ENCODE measurements at regions not wholly inside any gene's neighbourhood (a gene's known extent, or its start where the extent isn't known, plus 50 kb on each side); places are given as distances from the start of the nearest gene placed in this dataset.

DNA sequence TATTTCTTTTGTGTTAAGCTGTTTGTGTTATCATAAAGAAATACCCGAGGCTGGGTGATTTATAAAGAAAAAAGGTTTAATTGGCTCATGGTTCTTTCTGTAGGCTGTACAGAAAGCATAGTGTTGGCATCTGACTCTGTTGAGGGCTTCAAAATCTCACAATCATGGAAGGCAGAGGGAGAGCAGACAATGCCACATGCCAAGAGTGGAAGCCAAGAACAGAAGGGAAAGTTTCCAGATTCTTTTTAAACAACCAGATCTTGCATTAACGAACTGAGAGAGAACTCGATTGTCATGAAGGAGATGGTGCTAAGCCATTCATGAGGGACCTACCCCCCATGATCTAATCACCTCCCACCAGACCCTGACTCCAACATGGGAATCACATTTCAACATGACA lies 290.1 kb downstream of the BMP2 start:
- intact Hi-C loops (cut with micrococcal nuclease), result no loop called here
- no peak overlapping the region for H3K27ac Mint-ChIP-seq
- peaks cover 31% of the 10 kb centered on the region for H3K9me3 Mint-ChIP-seq
- no peak overlapping the region for H3K4me3 Mint-ChIP-seq (ENCODE audit: low read depth)
- no peaks in the 10 kb centered on the region for H3K4me1 Mint-ChIP-seq (ENCODE audit: low read depth)
- H3K27me3 Mint-ChIP-seq (ENCODE audit: low read depth), result no peaks in the 10 kb centered on the region
- no peaks in the 10 kb centered on the region for H3K36me3 Mint-ChIP-seq (ENCODE audit: low read depth)
- DNase-seq (ENCODE audit: low spot score), result no peak

DNA sequence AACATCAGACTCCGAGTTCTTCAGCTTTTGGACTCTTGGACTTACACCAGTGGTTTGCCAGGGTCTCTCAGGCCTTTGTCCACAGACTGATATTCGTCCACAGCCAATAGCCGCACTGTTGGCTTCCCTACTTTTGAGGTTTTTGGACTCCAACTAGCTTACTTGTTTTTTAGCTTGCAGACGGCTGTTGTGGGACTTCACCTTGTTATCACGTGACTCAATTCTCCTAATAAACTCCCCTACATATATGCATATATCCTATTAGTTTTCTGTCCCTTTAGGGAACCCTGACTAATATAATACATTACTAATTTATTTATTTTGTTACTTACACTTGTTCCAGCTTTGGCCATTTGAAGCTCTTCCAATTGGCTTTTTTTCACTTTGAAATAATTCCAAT lies 311.3 kb downstream of the BMP2 start:
- H3K4me3 Mint-ChIP-seq (ENCODE audit: low read depth), result no peak overlapping the region
- no peaks in the 10 kb centered on the region for H3K27me3 Mint-ChIP-seq (ENCODE audit: low read depth)
- H3K4me1 Mint-ChIP-seq (ENCODE audit: low read depth), result no peaks in the 10 kb centered on the region
- H3K27ac Mint-ChIP-seq, result no peak overlapping the region
- intact Hi-C loops (cut with micrococcal nuclease), result no loop called here
- no peak for DNase-seq (ENCODE audit: low spot score)
- peaks cover 15% of the 10 kb centered on the region for H3K9me3 Mint-ChIP-seq
- no peaks in the 10 kb centered on the region for H3K36me3 Mint-ChIP-seq (ENCODE audit: low read depth)

DNA sequence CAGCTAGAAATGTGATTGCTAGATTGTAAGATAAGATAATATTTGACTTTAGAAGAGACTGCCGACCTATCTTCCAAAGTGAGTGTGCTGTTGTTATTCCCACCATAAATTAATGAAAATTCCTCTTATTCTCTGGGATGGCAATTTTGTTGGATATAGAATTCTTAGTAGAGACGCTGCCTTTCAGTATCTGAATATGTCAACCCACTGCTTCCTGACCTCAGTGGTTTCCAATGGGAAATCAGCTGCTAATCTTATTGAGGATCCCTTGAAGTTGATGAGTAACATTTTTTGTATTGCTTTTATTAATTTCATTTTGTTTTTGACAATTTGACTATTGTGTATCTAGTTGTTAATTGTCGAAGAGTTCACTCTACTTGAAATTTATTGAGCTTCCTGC lies 313.0 kb downstream of the BMP2 start:
- Mint-ChIP-seq H3K36me3 (ENCODE audit: low read depth) (no peaks in the 10 kb centered on the region), H3K9me3 (peaks cover 15% of the 10 kb centered on the region), H3K27ac (no peak overlapping the region), H3K4me3 (ENCODE audit: low read depth) (no peak overlapping the region), H3K27me3 (ENCODE audit: low read depth) (no peaks in the 10 kb centered on the region), H3K4me1 (ENCODE audit: low read depth) (no peaks in the 10 kb centered on the region)
- intact Hi-C loops (cut with micrococcal nuclease), result no loop called here
- no peak for DNase-seq (ENCODE audit: low spot score)

DNA sequence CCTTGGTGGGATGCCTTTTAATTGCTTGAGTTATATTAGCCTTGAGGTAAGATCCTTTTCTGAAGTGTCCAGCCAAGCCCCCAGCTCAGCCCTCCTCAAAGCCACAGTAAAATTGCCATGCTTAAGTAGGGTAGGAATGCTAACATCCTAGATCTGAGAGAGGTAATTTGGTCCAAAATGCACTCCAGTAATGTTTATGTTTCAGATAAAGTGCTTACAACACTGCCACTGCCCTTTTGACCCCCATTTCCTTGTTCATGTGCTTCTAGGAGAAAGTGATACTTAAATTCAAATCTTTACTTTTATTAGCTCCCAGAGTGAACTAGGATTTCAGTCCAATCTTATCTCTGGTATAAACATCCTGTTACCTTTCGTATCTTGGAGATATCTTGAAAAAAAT lies 318.0 kb downstream of the BMP2 start:
- no peak for DNase-seq (ENCODE audit: low spot score)
- H3K27ac Mint-ChIP-seq, result no peak overlapping the region
- H3K4me1 Mint-ChIP-seq (ENCODE audit: low read depth), result no peaks in the 10 kb centered on the region
- intact Hi-C loops (cut with micrococcal nuclease), result no loop called here
- no peaks in the 10 kb centered on the region for H3K36me3 Mint-ChIP-seq (ENCODE audit: low read depth)
- H3K27me3 Mint-ChIP-seq (ENCODE audit: low read depth), result no peaks in the 10 kb centered on the region
- peaks cover 10% of the 10 kb centered on the region for H3K9me3 Mint-ChIP-seq
- no peak overlapping the region for H3K4me3 Mint-ChIP-seq (ENCODE audit: low read depth)

DNA sequence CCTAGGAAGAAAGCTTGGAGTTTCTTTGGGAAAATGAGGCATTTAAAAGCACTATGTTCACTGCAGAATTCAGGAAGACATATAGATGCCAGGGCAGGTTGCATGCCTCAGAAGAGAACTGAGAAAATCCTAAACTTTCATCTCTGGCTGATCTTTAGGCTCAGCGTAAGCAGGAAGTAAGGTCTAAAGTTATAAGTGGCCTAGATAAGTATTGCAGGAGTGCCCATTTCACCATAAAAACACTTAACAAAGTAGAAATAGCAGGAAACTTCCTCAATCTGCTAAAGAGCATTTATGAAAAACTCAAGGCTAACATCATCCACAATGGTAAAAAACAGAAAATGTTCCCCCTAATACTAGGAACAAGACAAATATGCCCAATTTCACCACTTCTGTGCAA lies 320.3 kb downstream of the BMP2 start:
- Mint-ChIP-seq H3K4me1 (ENCODE audit: low read depth) (no peaks in the 10 kb centered on the region), H3K27me3 (ENCODE audit: low read depth) (no peaks in the 10 kb centered on the region), H3K9me3 (peaks cover 10% of the 10 kb centered on the region), H3K36me3 (ENCODE audit: low read depth) (no peaks in the 10 kb centered on the region), H3K4me3 (ENCODE audit: low read depth) (no peak overlapping the region), H3K27ac (no peak overlapping the region)
- intact Hi-C loops (cut with micrococcal nuclease), result no loop called here
- DNase-seq (ENCODE audit: low spot score), result no peak

DNA sequence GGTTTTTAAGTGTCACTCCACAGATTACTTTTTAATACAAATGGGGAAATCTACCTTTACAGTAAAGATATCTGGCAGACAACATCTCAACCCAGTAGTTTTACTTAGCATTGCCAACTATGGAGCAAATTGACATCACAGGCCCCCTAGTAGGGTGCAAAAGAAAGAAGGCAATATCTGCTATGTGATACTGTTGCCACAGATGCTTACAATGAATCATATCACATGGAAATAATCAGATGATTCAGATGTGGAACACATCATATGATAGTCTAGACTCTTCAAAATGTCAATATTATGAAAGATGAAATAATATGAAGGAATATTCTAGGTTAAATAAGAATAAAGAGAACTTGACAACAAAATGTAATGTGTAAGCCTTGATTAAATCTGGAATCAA lies 322.5 kb downstream of the BMP2 start:
- Mint-ChIP-seq H3K27me3 (ENCODE audit: low read depth) (no peaks in the 10 kb centered on the region), H3K9me3 (peaks cover 10% of the 10 kb centered on the region), H3K27ac (no peak overlapping the region), H3K36me3 (ENCODE audit: low read depth) (no peaks in the 10 kb centered on the region), H3K4me3 (ENCODE audit: low read depth) (no peak overlapping the region), H3K4me1 (ENCODE audit: low read depth) (no peaks in the 10 kb centered on the region)
- DNase-seq (ENCODE audit: low spot score), result no peak
- intact Hi-C loops (cut with micrococcal nuclease), result loop anchor here (10.0 kb wide), 1 partner anchor 325 kb away; the partner anchor contains the start of gene BMP2

DNA sequence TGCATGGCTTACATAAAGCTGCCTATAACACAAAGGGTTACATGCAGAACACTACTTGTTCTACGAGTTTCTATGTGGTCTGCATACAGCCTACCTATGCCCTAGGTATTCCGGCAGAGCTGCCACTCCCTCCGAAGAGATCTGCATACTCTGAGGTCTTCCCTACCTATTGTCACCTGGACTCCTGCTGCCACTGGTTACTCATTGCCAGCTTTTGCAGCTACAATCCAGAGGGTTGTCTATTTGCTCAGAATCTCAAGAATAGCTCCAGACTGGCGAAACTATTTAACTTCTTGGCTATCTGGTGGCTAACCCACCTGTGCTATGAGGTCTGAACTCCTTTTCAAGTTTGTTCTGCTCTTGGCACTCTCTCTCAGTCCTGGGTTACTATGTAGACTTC lies 323.3 kb downstream of the BMP2 start:
- Mint-ChIP-seq H3K27ac (no peak overlapping the region), H3K4me1 (ENCODE audit: low read depth) (no peaks in the 10 kb centered on the region), H3K27me3 (ENCODE audit: low read depth) (no peaks in the 10 kb centered on the region), H3K9me3 (peaks cover 10% of the 10 kb centered on the region), H3K36me3 (ENCODE audit: low read depth) (no peaks in the 10 kb centered on the region), H3K4me3 (ENCODE audit: low read depth) (no peak overlapping the region)
- intact Hi-C loops (cut with micrococcal nuclease), result loop anchor here (10.0 kb wide), 1 partner anchor 326 kb away; the partner anchor contains the start of gene BMP2
- DNase-seq (ENCODE audit: low spot score), result no peak

DNA sequence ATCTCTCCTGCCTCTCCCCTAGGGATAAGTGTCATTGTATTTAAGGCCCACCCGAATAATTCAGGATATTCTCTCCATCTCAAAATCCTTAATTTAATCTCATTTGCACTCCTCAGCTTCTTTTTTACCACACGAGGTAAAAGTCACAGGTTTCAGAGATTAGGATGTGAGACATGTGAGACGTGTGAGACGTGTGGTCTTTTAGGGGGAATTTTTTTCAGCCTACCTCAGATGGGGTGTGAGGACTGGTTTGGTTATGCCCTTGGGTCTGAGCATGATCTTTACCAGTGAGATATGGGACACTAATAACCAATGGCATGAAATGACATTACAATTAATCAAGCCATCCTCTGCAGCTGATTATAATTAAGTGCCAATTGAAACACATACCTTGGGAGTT lies 324.2 kb downstream of the BMP2 start:
- Mint-ChIP-seq H3K9me3 (peaks cover 8% of the 10 kb centered on the region), H3K27me3 (ENCODE audit: low read depth) (no peaks in the 10 kb centered on the region), H3K4me3 (ENCODE audit: low read depth) (no peak overlapping the region), H3K36me3 (ENCODE audit: low read depth) (no peaks in the 10 kb centered on the region), H3K27ac (no peak overlapping the region), H3K4me1 (ENCODE audit: low read depth) (no peaks in the 10 kb centered on the region)
- intact Hi-C loops (cut with micrococcal nuclease), result loop anchor here (10.0 kb wide), 1 partner anchor 327 kb away; the partner anchor contains the start of gene BMP2
- no peak for DNase-seq (ENCODE audit: low spot score)

DNA sequence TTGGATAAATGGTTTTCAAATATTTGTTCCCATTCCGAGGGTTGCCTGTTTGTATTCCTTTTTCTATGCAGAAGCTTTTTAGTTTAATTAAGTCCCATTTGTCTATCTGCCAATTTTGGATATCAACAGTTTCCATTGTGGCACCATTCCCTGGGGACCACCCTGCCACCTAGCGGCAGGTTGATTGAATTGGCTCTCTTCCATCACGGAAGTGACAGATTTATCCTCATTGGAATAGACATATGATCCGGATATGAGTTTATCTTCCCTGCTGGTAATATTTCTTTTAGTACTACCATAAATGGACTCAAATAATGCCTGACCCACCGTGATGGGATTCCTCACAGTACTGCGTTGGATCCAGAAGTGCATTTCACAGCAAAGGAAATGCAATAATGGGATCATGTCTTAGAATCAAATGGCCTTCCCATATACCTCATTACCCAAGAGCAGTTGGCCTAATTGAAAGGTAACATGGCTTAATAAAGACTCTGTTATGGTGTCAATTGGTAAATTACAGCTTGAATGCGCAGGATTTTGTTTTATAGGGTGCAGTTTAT lies 327.0 kb downstream of the BMP2 start:
- H3K4me1 Mint-ChIP-seq (ENCODE audit: low read depth), result no peaks in the 10 kb centered on the region
- H3K27ac Mint-ChIP-seq, result no peak overlapping the region
- peaks cover 13% of the 10 kb centered on the region for H3K9me3 Mint-ChIP-seq
- H3K36me3 Mint-ChIP-seq (ENCODE audit: low read depth), result no peaks in the 10 kb centered on the region
- H3K27me3 Mint-ChIP-seq (ENCODE audit: low read depth), result no peaks in the 10 kb centered on the region
- intact Hi-C loops (cut with micrococcal nuclease), result loop anchor here (10.0 kb wide), 1 partner anchor 330 kb away; the partner anchor contains the start of gene BMP2
- DNase-seq (ENCODE audit: low spot score), result no peak
- no peak overlapping the region for H3K4me3 Mint-ChIP-seq (ENCODE audit: low read depth)

DNA sequence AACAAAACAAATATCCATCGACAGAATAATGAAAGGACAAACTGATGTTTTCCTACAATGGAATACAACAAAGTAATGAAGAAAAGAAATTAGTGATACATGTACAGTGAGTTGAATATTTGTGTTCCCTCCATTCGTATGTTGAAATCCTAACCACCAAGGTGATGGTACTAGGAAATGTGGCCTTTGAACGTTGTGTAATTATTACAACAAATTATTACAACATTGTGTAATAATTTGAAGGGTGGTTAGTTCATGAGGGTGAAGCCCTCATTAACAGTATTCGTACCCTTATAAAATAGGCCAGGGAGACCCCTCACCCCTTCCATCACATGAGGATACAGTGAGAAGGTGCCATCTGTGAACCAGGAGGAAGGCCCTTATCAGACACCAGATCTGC lies 339.4 kb downstream of the BMP2 start:
- no peak for DNase-seq (ENCODE audit: low spot score)
- Mint-ChIP-seq H3K27ac (no peak overlapping the region), H3K27me3 (ENCODE audit: low read depth) (no peaks in the 10 kb centered on the region), H3K9me3 (peaks cover 5% of the 10 kb centered on the region), H3K4me3 (ENCODE audit: low read depth) (no peak overlapping the region), H3K36me3 (ENCODE audit: low read depth) (no peaks in the 10 kb centered on the region), H3K4me1 (ENCODE audit: low read depth) (no peaks in the 10 kb centered on the region)
- intact Hi-C loops (cut with micrococcal nuclease), result no loop called here

DNA sequence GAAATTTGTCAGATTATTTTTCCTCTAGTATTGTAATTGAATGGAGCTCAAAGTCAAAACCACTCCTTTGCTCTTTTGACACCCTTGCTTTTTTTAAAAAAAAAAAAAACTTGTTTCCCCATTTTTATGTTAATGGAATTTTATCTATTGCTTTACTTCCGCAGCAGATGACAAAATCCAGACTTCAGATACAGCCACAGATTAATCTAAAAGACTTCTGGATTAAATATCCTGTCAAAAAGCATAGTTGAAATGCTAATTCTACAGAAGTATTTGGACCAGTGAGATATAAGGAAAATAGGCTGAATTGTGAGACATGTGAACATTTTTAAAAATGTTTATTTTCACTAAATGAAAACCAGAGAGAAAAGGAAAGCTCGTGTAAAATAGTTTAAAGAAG lies 341.4 kb downstream of the BMP2 start:
- no peak for DNase-seq (ENCODE audit: low spot score)
- Mint-ChIP-seq H3K27me3 (ENCODE audit: low read depth) (no peaks in the 10 kb centered on the region), H3K27ac (no peak overlapping the region), H3K4me1 (ENCODE audit: low read depth) (no peaks in the 10 kb centered on the region), H3K36me3 (ENCODE audit: low read depth) (no peaks in the 10 kb centered on the region), H3K9me3 (peaks cover 5% of the 10 kb centered on the region), H3K4me3 (ENCODE audit: low read depth) (no peak overlapping the region)
- intact Hi-C loops (cut with micrococcal nuclease), result no loop called here

DNA sequence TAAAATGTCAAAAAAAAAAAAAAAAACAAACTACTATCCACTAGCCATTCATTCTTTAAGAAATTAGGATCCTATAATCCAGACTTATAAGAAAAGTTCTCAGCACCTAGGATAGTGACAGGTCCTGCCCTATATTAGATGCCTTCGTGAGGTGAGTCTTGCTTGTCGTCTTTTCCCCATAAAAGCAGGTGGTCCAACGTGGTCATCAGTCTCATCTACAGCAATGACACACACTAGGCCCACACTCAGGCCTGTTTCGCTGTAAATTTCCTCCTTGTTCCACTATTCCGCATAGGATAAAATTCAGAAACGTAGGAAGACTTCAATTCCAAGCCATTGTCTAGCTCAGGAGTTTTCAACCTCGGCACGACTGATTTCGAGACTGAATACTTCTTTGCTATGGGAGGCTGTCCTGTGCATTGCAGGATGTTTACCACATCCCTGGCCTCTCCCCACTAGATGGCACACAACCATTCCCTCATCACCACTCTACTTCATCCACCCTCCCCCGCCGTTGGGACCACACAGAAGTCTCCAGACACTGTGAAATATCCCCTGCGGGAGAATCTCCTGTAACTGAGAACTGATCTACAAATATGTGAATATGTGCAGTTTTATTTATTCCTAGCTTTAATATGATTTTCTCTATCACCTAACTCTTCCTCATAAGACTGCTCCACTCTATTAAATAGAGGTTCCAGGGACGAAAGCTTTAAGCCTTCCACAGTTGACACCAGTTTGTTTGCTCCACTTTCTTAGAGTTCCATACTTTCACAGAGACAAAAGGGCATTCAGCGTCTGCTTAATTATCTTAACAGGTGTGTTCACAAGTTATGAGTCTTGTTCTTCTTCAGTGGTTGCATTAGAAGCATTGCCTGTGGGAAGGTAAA lies 346.3 kb downstream of the BMP2 start:
- Mint-ChIP-seq H3K9me3 (no peaks in the 10 kb centered on the region), H3K4me3 (ENCODE audit: low read depth) (no peak overlapping the region), H3K27me3 (ENCODE audit: low read depth) (no peaks in the 10 kb centered on the region), H3K36me3 (ENCODE audit: low read depth) (no peaks in the 10 kb centered on the region), H3K27ac (no peak overlapping the region), H3K4me1 (ENCODE audit: low read depth) (no peaks in the 10 kb centered on the region)
- DNase-seq (ENCODE audit: low spot score), result no peak
- intact Hi-C loops (cut with micrococcal nuclease), result no loop called here

DNA sequence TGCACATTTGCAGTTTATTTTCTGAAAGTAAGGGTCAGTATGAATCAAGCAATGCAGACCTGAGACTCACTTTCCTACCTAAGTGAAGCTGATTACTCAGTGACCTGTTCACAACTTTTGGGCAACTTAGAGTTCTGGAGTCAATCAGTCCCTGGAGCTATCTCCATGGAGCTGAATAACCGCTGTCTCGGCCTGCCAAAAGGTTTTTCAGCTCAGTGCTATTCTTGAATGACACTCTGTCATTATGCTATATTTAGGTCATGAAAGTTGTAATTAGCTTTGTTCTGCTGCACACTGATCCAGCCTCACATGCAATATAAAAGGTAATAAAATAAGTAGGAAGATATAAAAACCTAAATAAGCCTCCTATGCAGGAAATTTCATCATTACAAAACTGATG lies 356.0 kb downstream of the BMP2 start:
- intact Hi-C loops (cut with micrococcal nuclease), result no loop called here

More for the DNA sequence above, 356.0 kb downstream of the BMP2 start:
- Mint-ChIP-seq H3K4me1 (ENCODE audit: low read depth) (no peaks in the 10 kb centered on the region), H3K36me3 (ENCODE audit: low read depth) (no peaks in the 10 kb centered on the region), H3K27ac (no peak overlapping the region), H3K4me3 (ENCODE audit: low read depth) (no peak overlapping the region), H3K9me3 (no peaks in the 10 kb centered on the region), H3K27me3 (ENCODE audit: low read depth) (no peaks in the 10 kb centered on the region)
- DNase-seq (ENCODE audit: low spot score), result no peak
